Activated B cell treated with CpG ODN at 0.5 μM for 24 hours (primary cell): ENCODE measurements at regions not wholly inside any gene's neighbourhood (a gene's known extent, or its start where the extent isn't known, plus 50 kb on each side); places are given as distances from the start of the nearest gene placed in this dataset.

Experiments
- ATAC-seq: fragments of 200-7000 bp; cut with Tn5 transposase; one replicate; pipeline ENCODE4 v1.10.0; 2021; ENCODE audit warnings: low read depth, mild to moderate bottlenecking, moderate library complexity
- CTCF ChIA-PET: fragments of 350-600 bp; sonication (Branson Sonifier 250); formaldehyde crosslinking; loops from one replicate; lab custom pipeline; 2021; ENCODE audit warnings: antibody characterized with exemption; lab: Charles Lee
- POLR2A ChIA-PET: fragments of 350-600 bp; sonication (Branson Sonifier 250); formaldehyde crosslinking; loops from one replicate; lab custom pipeline; 2021; ENCODE audit warnings: antibody characterized with exemption; lab: Charles Lee
- DNase-seq: peaks from one replicate; pipeline ENCODE4 v3.0.0; 2022
- H3K27ac Mint-ChIP-seq: one replicate; pipeline ENCODE4 v1.8.0; 2020; ENCODE audit warnings: mixed read lengths
- H3K27me3 Mint-ChIP-seq: one replicate; pipeline ENCODE4 v1.8.0; 2021; ENCODE audit warnings: mixed read lengths
- H3K36me3 Mint-ChIP-seq: one replicate; pipeline ENCODE4 v1.8.0; 2021; ENCODE audit warnings: low read depth, mixed read lengths
- H3K4me1 Mint-ChIP-seq: one replicate; pipeline ENCODE4 v1.8.0; 2021; ENCODE audit warnings: mixed read lengths
- H3K4me3 Mint-ChIP-seq: one replicate; pipeline ENCODE4 v1.8.0; 2020; ENCODE audit warnings: mild to moderate bottlenecking, mixed read lengths
- H3K9me3 Mint-ChIP-seq: one replicate; pipeline ENCODE4 v1.8.0; 2020; ENCODE audit warnings: mixed read lengths
- intact Hi-C: fragments of 100-400 bp; cut with micrococcal nuclease; formaldehyde crosslinking; loops from one replicate; pipeline ENCODE4 v1.15.1; 2024
- TF ChIP-seq, protein P1 (sequence below): fragments of 200-600 bp; IDR thresholded peaks from one replicate; pipeline ENCODE4 v1.8.0; 2022; ENCODE audit warnings: antibody characterized with exemption, mild to moderate bottlenecking

- DNase-seq (no peak), ATAC-seq (no peak)
- intact Hi-C loops, result no loop called here
- H3K36me3 Mint-ChIP-seq, result no peaks in the 10 kb centered on the region
- no peaks in the 10 kb centered on the region for H3K4me1 Mint-ChIP-seq
- TF ChIP-seq, protein P1, sequence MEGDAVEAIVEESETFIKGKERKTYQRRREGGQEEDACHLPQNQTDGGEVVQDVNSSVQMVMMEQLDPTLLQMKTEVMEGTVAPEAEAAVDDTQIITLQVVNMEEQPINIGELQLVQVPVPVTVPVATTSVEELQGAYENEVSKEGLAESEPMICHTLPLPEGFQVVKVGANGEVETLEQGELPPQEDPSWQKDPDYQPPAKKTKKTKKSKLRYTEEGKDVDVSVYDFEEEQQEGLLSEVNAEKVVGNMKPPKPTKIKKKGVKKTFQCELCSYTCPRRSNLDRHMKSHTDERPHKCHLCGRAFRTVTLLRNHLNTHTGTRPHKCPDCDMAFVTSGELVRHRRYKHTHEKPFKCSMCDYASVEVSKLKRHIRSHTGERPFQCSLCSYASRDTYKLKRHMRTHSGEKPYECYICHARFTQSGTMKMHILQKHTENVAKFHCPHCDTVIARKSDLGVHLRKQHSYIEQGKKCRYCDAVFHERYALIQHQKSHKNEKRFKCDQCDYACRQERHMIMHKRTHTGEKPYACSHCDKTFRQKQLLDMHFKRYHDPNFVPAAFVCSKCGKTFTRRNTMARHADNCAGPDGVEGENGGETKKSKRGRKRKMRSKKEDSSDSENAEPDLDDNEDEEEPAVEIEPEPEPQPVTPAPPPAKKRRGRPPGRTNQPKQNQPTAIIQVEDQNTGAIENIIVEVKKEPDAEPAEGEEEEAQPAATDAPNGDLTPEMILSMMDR, result no peak
- no peaks in the 10 kb centered on the region for H3K9me3 Mint-ChIP-seq
- no peak overlapping the region for H3K27ac Mint-ChIP-seq
- H3K4me3 Mint-ChIP-seq, result no peak overlapping the region
- CTCF ChIA-PET, result no interaction called here
- POLR2A ChIA-PET, result no interaction called here
- H3K27me3 Mint-ChIP-seq, result peaks cover 44% of the 10 kb centered on the region
Observed at GRCh38 chr3:66603151-66603611, 102.4 kb upstream of the LRIG1 start.

GRCh38 chr3:66604481-66604880 lies 103.7 kb upstream of the LRIG1 start:
- no peak overlapping the region for H3K4me3 Mint-ChIP-seq
- no peaks in the 10 kb centered on the region for H3K36me3 Mint-ChIP-seq
- TF ChIP-seq, protein P1, result no peak
- DNase-seq, result no peak
- no peak overlapping the region for H3K27ac Mint-ChIP-seq
- ChIA-PET POLR2A (no interaction called here), CTCF (no interaction called here)
- no peaks in the 10 kb centered on the region for H3K9me3 Mint-ChIP-seq
- ATAC-seq, result no peak
- H3K27me3 Mint-ChIP-seq, result peaks cover 47% of the 10 kb centered on the region
- intact Hi-C loops, result no loop called here
- no peaks in the 10 kb centered on the region for H3K4me1 Mint-ChIP-seq

GRCh38 chr3:66606126-66606525 lies 105.3 kb upstream of the LRIG1 start:
- no peaks in the 10 kb centered on the region for H3K4me1 Mint-ChIP-seq
- H3K36me3 Mint-ChIP-seq, result no peaks in the 10 kb centered on the region
- POLR2A ChIA-PET, result no interaction called here
- no peak for ATAC-seq
- TF ChIP-seq, protein P1, result no peak
- DNase-seq, result no peak
- intact Hi-C loops, result no loop called here
- H3K9me3 Mint-ChIP-seq, result peaks cover 1% of the 10 kb centered on the region
- H3K27me3 Mint-ChIP-seq, result peaks cover 44% of the 10 kb centered on the region
- H3K4me3 Mint-ChIP-seq, result no peak overlapping the region
- CTCF ChIA-PET, result no interaction called here
- H3K27ac Mint-ChIP-seq, result no peak overlapping the region

GRCh38 chr3:66606868-66607267 lies 106.0 kb upstream of the LRIG1 start:
- intact Hi-C loops, result no loop called here
- Mint-ChIP-seq H3K4me1 (no peaks in the 10 kb centered on the region), H3K9me3 (peaks cover 1% of the 10 kb centered on the region), H3K4me3 (no peak overlapping the region), H3K27me3 (peaks cover 45% of the 10 kb centered on the region), H3K27ac (no peak overlapping the region), H3K36me3 (no peaks in the 10 kb centered on the region)
- DNase-seq (no peak), ATAC-seq (no peak)
- TF ChIP-seq, protein P1, result no peak
- POLR2A ChIA-PET, result no interaction called here
- CTCF ChIA-PET, result no interaction called here

DNA sequence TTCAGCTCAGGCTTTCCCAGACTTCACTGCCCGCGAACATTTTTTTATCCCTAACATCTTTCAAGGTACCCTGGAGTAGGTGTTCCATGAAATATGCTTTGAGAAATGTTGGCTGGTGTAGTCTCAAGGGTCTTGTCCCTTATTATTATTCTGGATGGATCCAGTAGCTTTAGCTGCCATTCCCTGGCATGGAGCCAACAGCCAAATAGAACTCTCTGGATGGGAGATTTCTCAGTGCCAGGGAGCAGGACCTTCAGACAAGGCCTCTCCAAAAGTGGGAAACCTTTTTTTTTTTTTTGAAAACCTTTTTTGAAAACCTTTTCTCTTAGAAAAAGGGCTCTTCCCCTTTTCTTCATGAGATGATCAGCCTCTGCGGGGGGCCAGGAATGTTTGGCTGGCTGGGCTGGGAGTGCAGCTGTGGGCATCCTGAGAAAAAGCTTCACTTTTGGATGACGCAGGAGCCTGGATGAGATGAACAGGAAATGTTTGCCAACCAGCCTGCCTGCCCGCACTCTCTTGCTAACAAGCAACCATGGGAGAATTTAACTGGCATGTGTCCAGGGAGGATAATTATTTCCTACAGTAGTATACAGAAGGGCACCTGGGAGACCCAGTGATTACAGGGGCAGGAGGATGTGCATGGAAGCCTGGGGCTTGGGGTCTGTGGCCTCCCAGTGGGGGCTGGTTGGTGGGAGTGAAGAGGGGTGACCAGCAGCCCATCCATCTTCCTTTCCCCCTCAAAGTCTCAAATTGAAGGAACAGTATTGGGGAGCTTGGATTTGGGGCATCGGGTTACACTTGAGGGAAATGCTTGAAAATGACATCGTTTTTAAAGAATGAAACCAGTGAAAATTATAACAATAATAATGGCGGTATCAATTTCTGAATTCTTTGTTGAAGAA lies 109.1 kb upstream of the LRIG1 start:
- Mint-ChIP-seq H3K4me1 (no peaks in the 10 kb centered on the region), H3K4me3 (no peak overlapping the region), H3K9me3 (peaks cover 1% of the 10 kb centered on the region), H3K27ac (no peak overlapping the region), H3K27me3 (peaks cover 33% of the 10 kb centered on the region), H3K36me3 (no peaks in the 10 kb centered on the region)
- intact Hi-C loops, result no loop called here
- POLR2A ChIA-PET, result no interaction called here
- TF ChIP-seq, protein P1, result no peak
- CTCF ChIA-PET, result no interaction called here
- no peak for ATAC-seq
- no peak for DNase-seq
